SHP77 treated with DMSO at 0.1 percent for 48 hours (cell line): ENCODE measurements at regions not wholly inside any gene's neighbourhood (a gene's known extent, or its start where the extent isn't known, plus 50 kb on each side); places are given as distances from the start of the nearest gene placed in this dataset.

Source experiments
- DNase-seq: peaks from one replicate; lab custom pipeline; 2025; lab: John Stamatoyannopoulos, UW

DNA sequence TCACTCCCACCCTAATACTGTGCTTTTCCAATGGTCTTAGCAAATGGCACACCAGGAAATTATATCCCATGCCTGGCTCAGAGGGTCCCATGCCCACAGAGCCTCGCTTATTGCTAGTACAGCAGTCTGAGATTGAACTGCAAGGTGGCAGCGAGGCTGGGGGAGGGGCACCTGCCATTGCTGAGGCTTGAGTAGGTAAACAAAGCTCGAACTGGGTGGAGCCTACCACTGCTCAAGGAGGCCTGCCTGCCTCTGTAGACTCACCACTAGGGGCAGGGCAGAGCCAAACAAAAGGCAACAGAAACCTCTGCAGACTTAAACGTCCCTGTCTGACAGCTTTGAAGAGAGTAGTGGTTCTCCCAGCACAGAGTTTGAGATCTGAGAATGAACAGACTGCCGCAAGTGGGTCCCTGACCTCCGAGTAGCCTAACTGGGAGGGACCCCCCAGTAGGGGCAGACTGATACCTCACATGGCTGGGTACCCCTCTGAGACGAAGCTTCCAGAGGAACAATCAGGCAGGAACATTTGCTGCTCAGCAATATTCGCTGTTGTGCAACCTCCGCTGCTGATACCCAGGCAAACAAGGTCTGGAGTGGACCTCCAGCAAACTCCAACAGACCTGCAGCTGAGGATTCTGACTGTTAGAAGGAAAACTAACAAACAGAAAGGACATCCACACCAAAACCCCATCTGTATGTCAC is 150.7 kb upstream of the FOXA2 start:
- DNase-seq = peak; percentile 39

DNA sequence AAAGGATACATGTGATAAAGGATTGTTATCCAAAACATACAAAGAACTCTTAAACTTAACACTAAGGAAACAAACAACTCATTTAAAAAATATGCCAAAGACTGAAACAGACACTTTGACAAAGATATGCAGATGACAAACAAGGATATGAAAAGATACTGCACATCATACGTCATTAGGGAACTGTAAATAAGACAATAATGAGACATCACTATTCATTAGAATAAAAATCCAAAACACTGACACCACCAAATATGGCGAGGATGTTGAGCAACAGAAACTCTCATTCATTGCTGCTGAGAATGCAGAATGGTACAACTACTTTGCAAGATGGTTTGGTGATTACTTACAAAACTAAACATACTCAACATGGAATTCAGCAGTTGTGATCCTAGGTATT is 156.5 kb upstream of the FOXA2 start:
- no peak for DNase-seq

DNA sequence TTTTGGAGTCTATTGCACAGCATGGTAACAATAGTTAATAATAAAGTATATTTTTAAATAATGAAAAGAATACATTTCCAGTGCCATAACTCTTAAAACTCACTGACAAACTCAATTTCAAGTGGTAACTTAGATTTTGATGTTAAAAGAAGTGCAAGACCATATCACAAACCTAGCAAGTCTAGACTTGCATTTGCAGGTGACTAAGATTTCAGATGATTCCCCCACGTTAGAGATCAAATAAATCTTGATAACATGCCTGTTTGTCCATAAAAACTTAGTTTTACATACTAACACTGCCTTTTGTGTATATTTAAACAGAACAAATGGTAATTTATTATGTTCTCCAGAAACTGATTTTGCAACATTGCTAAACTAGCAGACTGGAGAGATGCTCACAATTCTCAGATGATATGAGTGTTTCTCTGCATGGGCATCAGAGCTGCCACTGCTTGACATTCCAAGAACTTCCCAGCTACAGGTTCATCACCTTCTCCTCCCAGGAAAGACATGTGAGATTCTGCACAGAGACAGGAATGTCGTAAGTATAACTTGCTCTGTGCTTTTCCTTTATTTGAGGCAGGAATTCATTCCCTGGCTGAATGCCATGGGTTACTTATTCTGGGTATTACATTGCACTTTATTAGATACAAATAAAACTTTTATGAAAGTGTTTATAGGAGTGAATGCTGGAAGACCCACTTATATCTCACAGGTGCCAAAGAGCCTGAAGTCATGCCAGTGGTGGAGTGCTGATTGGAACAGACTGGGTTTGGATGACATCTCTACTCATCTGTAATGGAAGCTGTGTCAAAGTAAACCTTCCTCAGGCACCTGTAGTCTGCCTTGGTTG is 160.2 kb upstream of the FOXA2 start:
- DNase-seq = no peak

DNA sequence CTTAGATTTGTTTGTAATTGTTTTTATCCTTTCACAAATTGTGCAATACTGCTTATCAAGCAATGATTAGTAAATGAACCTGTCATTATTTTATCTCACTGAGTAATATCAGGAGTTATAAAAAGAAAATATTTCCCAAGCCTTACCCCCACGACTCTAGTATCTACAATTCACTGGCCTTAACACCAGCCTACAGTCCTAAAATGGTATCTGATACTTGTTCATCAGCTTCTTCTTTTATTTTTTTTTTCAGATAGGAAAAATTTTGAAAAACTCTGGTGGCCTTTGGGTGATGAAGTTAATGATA is 160.8 kb upstream of the FOXA2 start:
- DNase-seq = no peak

DNA sequence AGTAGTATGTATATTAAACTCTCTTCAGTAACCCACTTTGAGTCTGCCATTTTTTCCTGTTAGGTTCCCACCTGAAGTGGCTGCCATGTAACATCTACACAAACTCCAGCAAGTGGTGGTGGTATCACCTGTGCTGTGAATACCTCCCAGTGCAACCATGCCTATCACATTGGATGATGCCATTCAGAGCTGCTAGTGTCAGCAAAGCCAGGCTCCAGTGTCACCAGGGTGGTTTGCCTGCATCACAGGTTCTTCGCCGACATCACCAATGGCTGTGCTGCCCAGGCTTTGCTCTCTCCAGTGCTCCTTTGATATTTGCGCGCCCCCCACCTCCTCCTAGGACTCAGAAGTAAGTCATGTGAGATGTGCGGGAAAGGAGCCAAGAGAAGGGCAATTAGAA is 162.6 kb upstream of the FOXA2 start:
- no peak for DNase-seq

DNA sequence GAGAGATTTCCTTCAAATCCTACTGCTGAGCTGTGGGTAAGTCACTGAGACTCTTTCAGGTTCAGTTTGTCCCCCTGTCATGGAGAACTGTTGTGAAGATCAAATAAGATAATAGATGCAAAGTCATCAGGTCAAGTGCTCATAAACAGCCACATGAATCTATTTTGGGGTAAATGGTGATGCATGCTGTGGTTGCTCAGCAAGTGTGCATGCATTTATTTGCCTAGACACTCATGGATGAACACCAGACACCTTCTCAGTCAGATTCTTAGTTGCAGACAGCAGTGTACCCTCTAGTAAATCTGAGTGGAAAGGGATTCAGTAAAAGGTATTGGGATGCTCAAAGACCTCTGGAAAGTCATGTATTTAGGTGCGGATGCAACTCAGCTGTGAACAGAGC is 168.0 kb upstream of the FOXA2 start:
- DNase-seq = no peak

DNA sequence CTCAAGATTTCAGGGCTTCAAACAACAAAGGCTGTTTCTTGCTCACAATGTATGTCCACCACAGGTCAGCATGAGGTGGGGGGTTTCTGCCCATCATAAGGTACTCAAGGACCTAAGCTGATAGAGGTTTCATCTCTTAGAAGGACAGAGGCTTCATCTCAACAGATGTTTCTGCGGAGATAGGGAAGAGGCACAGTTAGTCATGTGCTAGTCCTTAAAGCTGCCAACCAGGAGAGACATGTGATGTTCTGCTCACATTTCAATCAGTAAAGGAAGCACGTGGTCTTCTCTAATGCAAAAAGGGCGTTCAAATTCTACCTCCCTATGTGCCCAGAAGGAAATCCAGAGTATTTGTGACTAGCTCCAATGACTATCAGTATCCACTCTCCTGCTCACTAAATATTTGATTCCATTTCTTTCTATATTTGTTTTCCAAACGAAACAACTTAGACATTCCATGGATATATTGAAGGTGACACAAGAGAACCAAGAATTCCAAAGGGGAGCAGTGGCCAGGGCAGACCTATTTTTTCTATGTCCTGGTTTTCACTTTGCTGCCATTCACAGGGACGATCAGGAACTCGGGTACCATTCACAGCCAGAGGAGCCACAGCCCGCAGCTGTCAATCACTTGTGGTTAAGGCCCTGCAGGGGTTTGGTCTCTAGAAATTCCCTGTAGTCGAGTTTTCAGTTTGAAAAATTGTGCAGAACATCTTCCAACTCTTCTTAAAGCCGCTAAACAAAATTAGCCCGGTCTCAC is 173.2 kb upstream of the FOXA2 start:
- no peak for DNase-seq

DNA sequence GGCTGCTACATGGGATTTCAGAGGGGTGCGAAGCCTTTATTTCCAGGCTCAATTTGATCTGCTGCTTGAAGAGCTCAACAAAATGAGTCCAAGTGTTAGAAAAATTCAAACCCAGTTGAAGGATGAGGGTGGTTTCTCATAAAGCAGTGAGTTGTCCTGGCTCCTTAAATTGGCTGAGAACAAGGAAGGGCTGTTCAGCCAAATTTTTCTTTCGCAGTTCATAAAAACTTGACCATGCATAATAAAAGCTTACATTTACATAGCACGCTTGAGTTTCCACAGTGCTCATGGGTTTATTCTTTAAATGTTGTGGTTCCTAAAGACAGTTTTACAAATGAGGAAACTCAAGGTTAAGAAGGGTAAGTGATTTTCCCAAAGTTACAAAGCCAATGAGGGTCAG is 174.4 kb upstream of the FOXA2 start:
- DNase-seq = no peak

DNA sequence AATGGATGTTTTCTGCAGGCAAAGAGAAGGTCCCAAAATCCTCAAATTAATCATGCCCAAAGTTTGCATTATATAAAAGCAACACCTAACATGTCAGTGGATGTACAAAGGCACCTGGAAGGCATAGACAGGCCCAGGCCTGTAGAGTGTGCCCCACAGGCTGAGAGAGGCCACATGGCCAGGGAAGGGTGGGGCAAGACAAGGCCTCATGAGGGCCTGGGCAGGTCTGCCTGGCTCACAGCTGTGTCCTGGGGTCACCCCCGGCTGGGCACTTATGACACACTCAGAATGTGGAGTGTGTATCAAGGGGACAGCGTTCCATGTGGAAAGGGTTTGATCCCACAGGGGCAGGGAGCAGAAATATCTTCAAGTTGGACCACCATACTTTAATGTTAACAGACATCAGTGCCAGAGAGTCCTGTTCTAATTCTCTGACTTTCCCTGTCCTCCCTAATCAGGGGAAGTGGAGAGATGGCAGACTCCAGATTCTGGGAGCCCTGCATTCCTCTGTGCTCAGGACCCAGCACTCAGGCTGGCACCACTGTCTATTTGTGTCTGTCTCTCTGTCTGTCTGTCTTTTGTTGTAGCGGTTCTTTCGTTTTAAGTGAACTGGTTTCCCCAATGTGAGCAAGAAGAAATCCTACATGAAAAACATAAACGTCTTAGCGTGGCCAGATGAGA is 178.3 kb upstream of the FOXA2 start:
- no peak for DNase-seq

DNA sequence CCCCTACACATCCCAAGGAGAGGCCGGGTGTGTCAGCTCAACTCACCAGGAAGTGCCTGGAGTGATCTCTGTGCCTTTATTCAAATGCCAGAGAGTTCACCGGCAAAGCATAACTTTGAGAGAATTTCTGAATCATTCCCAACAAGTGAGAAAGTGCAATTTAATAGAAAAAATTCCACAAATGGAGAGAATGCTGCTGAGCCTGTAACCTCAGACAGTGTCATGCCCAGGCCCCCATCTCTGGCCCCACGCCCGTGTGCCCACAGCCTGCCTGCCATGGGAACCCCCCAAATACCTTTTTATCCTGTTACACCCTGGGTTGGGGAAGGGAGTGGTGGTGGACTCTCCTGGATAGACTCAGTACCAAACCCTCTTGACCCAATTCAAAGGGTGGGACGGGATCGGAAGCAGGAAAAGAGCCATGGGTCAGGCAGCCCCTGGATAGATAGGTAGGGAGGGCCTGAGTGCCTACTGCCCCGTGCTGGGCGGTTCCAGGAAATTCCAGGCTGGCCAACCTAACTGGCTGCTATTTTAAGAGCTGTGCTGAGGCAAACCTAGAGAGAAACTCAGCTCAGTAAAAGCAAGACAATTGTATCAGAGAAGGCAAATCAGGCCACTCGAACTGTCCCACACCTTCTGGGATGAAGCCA is 179.0 kb upstream of the FOXA2 start:
- no peak for DNase-seq

DNA sequence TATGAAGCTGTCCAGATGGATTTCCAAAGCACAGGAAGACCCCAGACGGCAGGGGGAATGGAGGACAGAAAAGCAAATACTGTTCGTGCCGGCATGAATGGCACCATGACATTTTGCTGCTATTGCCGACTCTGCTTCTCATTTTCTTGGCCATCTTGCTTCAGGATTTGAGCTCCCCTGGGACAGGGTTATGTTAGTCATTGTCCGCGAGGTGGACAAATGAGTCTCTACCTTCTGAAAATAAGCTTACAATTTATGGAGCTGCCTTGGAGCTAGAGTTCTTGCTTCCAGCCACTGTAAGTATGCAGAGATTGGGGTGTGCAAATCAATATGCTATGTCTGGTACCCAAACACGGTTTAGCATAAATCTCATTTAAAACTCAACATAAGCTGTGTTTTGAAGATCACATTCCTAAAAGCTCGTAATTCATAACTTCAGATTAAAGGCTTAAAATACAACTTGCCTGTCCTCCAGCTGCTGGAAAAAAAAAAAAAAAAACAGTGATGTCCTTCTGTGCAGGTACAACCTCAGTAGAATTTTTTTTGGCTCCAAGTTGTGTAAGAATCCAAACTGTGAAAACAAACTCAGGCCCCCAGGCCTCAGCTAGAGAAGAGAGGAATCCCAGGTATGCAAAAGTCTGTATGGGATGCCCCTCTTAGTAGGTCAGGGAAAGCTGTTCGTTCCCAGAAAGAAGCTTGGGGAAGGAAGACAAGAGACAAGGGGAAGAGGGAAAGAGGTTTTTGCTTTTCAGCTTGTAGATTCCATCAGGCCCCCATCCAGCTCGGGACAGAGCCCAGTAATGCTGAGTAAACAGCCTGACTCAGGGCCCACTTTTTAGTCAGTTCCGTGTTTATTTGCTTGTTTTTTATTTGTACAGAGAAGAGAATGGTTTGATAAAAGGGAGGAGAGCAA is 184.2 kb upstream of the FOXA2 start:
- DNase-seq = no peak

DNA sequence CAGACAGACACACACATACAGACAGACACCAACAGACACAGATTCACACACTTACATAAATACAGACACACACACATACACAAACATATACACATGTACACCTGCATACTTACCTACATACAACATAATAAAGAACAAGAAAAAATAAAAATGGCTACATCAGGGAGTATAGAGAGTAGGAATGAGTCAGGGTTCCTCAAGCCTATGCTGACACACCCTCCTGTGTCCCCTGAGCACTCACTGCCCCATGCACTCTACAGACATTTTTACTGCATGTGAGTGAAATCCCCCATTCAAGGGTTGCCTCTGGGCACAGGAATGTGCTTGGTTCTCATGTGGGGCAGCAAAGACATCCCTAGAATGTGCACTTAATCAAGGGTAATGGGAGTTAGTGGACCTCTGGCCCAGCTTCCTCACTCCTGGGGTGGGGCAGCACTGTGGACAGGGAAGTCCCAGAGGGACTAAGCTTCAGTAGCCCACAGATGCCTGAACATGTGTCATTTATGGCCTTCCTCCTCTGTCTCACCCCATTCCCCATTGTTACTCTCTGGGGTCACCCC is 185.9 kb upstream of the FOXA2 start:
- DNase-seq = no peak

DNA sequence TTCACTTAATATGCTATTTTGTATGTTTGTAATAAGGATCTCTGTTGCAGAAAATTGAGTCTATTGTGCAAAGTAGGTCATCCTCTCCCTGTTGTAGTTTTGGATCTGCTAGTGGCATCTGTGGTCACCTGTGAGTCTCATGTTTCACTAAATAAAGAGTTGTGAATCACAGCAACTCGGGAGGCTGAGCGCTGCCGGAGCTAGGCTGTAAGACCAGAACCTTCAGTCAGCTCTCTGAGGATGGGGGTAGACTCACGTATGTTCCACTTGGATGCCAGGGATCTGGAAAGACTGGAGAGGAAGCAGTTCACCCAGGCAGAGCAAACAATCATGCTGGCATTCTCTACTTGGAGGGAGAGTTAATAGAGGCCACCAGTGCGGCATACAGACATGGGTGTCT is 187.3 kb upstream of the FOXA2 start:
- no peak for DNase-seq

DNA sequence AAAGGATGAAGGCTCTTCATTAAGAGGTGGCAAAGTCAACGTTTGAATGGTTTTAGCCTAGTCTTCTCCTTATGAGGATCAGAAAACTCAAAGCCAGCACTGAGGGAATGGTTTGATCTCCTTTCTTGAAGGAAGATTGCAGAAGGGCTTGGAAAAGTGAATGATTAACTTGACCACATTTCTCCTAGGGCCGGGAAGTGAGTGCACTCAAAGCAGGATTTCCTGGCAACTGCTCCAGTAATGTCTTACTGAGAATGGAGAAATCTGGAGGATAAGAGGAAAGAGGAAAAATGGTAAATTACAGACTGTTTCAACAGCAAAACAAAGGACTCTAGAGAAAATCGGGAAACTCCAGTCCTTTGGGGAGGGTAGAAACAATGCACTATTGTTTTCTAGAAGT is 189.0 kb upstream of the FOXA2 start:
- DNase-seq = no peak

DNA sequence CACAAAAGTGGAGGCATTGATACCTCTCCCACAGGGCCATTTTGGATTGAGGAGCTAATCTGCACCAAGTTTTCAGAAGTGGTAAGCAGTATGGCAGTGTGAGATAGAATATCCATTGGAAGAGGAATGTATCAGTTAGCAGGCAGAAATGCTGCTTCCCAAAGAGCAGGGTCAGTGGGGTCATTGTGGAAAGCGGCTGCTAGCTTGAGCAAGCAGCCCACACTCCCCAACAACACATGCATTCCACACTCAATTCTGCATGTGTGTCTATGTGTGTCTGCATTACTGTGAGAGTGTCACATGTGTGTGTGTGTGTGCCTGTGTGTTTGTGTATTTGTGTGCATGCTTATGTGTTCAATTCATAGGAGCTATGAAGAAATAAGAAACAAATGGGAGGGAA is 190.9 kb upstream of the FOXA2 start:
- no peak for DNase-seq

DNA sequence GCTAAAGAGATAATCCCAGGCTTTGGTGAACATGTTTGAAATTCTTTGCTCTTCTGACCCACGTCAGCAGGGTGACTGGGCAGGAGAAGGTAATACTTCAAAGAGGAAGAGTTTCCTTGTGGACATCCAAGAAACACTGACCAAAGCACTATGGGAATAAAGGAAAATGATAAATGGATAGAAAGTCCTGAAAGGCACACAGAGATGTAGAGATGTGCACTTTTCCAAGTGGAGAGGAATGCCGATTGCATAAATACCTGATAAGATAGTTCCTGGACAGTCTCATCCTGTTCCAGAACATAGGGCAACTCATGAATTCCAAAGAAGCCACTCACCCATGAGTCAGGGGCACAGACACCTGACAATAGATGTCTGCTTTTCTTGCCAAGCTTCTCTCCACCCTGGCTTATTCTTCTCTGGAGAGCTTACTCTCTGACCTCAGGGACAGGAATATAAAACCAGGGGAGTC is 191.3 kb upstream of the FOXA2 start:
- no peak for DNase-seq

DNA sequence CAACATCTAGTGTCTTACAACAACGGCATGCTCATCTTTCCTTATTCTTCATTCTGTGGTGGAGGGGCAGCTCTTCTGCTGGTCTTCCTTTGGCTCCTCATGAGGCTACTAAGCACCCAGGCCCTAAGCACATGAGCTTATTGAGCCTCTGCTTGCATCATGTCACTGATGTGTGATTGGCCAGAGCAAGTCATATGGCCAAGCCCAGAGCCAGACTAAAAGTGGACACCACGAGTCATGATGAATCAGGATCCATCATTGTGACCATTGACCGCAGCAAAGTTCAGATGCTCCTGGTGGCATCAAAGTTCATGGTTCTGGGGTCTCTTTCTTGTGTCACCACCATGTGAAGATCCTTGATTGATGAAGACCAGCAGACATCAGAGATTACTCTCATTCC is 192.0 kb upstream of the FOXA2 start:
- no peak for DNase-seq

DNA sequence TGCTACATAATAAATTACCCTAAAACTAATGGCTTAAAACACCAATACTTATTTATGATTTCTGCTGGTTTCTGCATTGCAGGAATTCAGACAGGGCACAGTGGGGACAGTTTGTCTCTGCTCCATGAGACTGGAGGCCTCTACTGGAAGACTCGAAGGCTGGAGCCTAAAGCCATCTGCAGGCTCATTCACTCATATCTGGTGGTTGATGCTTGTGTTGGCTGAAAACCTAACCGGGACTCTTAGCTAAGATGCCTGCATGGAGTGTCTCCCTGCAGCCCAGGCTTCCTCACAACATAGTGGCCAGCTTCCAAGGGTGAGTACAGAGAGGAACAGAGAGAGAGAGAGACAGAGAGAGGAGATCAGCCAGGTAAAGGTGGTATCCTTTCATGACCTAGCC is 195.5 kb upstream of the FOXA2 start:
- no peak for DNase-seq

DNA sequence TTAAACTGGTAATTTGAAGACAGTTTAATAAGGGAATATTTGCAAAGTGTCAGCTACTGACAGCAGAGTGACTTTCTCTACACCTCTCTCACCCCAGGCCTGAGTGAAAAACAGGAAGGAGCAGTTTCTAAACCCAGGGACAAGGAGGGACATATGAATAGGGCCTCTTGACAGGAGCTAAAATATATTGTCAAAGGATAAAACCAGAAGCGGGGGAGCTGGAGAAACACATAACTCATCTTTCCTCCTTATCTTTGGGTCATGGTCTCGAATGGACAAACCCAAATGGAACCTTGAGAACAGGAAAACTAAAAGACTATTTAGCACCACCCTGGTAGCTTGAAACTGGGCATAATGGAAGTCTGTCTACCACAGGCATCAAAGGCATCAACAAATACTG is 197.5 kb upstream of the FOXA2 start:
- DNase-seq = no peak

DNA sequence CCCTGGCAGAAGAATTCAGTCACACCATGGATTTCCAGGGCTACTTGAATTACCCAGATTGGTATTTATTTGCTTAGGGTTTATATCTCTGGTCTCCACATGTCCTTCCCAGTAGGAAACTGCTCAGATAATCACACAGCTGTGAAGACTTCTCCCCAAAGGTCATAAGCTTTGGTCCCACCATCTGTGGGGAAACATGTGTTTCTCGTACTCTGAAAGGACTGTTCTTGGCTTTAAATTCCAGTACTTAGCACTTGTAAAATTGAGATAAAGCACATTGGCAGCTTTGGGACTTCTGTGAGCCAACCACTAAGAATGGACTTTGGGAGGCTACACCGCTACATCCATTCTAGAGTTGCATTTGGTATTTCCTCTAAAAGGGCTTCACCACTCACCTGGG is 205.3 kb upstream of the FOXA2 start:
- DNase-seq = no peak

DNA sequence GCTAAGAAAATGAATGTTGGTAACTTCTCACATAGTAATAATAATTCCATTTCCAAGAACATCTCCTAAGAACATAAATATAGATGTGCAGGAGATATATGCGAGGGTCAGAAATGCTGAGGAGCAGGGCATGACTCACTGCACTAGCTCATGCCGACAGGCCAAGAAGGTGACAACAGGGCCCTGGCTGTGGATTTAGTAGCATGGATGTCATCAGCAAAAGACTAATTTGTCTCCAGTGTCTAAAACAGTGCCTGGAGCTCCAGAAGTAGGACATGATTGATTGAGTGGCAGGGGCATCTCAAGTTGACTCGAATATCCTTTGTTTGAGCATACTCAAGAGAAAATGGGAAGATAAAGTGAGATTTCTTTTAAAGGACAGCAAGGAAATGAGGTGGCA is 207.0 kb upstream of the FOXA2 start:
- DNase-seq = no peak
